Retinal pigment epithelial cell (primary cell): ENCODE measurements at regions not wholly inside any gene's neighbourhood (a gene's known extent, or its start where the extent isn't known, plus 50 kb on each side); places are given as distances from the start of the nearest gene placed in this dataset.
"Not testable (repeated sequence)": the region's sequence is repeated elsewhere in the genome, so short reads cannot be mapped to it uniquely, and the experiment has no call there.

Experiments used
- DNase-seq: peaks from one replicate; pipeline ENCODE4 v3.0.0-alpha.2; 2010; ENCODE audit warnings: low read depth
- H3K4me3 ChIP-seq: 2 replicates; pipeline ENCODE4 v1.5.1; 2011; ENCODE audit warnings: mild to moderate bottlenecking, low read length, control low read depth, moderate library complexity
- TF ChIP-seq, protein P1 (sequence below): conservative IDR thresholded peaks from 2 replicates; pipeline ENCODE4 v1.5.1; 2011; ENCODE audit warnings: low read depth, low read length, control low read depth, inconsistent platforms

DNA sequence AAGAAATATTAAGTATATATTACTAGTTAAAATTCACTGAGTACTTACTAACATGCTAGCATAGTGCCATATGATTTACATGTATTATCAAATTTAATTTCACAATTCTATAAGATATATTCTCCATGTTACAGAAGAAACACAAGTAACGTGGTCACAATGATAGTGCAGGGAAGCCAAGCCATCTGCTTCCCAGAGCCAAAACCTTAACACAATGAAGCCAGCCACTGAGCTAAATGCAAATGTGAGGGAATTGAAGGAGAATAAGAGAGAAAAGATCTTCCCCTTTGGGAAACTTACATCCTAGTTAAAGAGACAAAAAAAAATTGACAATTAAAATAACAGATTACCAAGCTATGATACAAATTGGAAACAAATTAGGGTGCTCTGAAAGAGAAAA lies 63.6 kb downstream of the ELAPOR2 start:
- no peak for DNase-seq
- TF ChIP-seq, protein P1, sequence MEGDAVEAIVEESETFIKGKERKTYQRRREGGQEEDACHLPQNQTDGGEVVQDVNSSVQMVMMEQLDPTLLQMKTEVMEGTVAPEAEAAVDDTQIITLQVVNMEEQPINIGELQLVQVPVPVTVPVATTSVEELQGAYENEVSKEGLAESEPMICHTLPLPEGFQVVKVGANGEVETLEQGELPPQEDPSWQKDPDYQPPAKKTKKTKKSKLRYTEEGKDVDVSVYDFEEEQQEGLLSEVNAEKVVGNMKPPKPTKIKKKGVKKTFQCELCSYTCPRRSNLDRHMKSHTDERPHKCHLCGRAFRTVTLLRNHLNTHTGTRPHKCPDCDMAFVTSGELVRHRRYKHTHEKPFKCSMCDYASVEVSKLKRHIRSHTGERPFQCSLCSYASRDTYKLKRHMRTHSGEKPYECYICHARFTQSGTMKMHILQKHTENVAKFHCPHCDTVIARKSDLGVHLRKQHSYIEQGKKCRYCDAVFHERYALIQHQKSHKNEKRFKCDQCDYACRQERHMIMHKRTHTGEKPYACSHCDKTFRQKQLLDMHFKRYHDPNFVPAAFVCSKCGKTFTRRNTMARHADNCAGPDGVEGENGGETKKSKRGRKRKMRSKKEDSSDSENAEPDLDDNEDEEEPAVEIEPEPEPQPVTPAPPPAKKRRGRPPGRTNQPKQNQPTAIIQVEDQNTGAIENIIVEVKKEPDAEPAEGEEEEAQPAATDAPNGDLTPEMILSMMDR = no peak
- no peak overlapping the region for H3K4me3 ChIP-seq

DNA sequence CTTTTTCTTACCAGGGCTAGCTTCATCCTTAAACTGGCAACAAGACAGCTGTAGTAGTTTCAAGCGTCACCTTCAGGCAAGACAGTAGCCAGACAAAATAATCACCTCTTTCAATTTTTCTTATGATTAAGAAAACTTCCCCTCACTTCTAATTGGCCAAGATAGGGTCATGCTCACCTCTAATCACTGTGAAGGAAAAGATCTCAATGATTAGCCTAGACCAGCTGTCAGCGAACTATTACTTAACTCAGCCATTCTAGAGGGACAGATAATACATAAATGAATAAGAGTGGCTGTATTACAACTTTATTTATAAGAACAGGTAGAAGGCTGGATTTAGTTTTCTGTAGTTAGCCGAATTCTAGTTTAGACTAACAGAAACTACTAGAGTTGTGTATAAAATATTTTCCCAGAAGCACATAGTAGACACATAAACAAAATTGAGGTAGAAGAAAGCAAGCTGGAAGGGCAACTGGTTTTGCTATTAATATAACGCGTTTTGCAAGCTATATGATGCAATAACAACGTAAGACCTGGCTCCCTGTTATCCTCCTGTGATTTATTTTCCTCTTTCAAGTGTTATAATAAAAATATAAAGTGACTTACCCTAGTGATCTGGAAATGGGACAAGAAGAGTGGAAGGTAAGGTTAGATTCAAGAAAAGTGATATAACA lies 64.3 kb downstream of the ELAPOR2 start:
- H3K4me3 ChIP-seq = no peak overlapping the region
- TF ChIP-seq, protein P1 = no peak
- DNase-seq = no peak

DNA sequence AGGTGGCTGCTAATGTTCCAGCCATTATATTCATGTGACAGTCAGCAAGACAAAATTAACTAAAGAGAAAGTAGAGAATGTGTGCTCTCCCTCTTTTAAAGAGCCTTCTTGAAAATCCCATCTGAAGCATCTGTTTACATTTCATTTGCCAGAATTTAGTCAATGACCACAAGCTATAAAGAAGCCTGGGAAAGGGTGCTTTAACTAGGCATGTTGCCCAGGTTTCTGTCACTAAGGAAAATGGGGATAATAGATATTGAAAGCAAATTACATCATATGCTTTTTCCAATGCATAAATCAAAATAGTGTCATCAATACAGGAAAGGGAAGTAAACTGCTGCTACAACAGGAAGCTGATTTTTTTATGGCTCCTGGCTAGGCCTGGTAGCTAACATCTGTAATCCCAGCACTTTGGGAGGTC lies 67.7 kb downstream of the ELAPOR2 start:
- H3K4me3 ChIP-seq = no peak overlapping the region
- TF ChIP-seq, protein P1 = no peak
- no peak for DNase-seq

DNA sequence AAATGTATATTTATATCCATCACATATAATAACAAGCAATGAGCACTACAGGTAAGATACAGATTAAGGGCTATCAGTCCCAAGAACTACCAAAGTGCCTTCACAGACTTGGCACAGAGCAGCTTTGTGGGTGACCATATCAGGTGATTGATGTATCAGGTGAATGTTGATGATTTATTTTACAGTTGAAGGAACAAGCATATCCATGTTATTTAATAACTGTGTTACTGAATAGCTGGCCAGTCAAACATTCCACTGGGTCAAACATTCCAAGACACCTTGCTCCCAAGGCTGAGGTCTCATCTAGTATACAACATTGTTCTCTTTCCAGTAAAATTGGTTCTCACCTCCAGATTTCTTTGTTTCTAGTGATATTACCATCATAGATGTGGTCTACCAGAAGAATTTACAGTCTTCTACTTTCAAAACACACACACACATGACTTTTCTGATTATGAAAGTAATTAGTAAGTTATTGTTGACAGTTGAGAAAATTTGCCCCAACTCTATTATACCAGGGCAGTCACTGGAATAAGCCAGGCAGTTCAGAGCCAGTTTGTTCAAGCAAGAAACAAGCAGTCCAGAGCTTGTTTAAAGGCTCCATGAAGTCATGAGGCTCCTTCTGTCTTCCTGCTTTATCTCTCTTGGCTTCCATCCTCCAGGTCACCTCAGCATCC lies 68.2 kb downstream of the ELAPOR2 start:
- no peak for DNase-seq
- H3K4me3 ChIP-seq = no peak overlapping the region
- TF ChIP-seq, protein P1 = no peak

DNA sequence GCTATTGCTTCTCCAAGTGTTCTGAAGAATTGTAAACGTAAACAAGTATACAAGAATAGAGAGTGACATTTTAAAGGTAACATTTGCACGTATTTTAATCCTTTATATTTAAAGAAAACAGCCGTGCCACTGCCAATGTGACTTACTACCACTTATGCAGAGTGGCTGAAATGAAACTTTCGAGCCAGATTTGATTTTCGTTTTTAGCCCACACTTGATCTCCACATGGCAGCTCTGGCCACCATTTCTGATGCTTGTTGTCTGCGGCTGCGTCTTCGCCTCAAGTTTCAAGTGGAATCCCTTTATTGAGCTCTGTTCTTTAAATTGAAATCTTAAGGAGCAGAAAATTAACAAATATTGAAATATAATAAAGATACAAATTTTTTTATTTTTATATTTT lies 70.0 kb downstream of the ELAPOR2 start:
- no peak overlapping the region for H3K4me3 ChIP-seq
- DNase-seq = no peak
- TF ChIP-seq, protein P1 = no peak

DNA sequence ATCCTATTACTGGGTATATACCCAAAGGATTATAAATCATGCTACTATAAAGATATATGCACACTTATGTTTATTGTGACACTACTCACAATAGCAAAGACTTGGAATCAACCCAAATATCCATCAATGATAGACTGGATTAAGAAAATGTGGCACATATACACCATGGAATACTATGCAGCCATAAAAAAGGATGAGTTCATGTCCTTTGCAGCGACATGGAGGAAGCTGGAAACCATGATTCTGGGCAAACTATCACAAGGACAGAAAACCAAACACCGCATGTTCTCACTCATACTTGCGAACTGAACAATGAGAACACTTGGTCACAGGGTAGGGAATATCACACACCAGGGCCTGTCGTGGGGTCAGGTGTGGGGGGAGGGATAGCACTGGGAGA lies 71.6 kb downstream of the ELAPOR2 start:
- not testable (repeated sequence) for H3K4me3 ChIP-seq, DNase-seq

DNA sequence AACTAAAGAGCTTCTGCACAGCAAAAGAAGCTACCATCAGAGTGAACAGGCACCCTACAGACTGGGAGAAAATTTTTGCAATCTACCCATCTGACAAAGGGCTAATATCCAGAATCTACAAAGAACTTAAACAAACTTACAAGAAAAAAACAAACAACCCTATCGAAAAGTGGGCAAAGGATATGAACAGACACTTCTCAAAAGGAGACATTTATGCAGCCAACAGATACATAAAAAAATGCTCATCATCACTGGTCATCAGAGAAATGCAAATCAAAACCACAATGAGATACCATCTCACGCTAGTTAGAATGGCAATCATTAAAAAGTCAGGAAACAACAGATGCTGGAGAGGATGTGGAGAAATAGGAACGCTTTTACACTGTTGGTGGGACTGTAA lies 72.1 kb downstream of the ELAPOR2 start:
- not testable (repeated sequence) for H3K4me3 ChIP-seq, DNase-seq

DNA sequence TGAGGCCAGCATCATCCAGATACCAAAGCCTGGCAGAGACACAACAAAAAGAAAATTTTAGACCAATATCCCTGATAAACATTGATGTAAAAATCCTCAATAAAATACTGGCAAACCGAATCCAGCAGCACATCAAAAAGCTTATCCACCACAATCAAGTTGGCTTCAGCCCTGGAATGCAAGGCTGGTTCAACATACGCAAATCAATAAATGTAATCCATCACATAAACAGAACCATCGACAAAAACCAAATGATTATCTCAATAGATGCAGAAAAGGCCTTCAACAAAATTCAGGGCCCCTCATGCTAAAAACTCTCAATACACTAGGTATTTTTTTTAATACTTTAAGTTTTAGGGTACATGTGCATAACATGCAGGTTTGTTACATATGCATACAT lies 74.1 kb downstream of the ELAPOR2 start:
- DNase-seq, H3K4me3 ChIP-seq: not testable (repeated sequence)

DNA sequence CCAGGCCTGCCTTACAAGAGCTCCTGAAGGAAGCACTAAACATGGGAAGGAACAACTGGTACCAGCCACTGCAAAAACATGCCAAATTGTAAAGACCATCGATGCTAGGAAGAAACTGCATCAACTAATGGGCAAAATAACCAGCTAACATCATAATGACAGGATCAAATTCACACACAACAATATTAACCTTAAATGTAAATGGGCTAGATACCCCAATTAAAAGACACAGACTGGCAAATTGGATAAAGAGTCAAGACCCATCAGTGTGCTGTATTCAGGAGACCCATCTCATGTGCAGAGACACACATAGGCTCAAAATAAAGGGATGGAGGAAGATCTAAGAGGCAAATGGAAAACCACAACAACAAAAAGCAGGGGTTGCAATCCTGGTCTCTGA lies 75.8 kb downstream of the ELAPOR2 start:
- H3K4me3 ChIP-seq, DNase-seq: not testable (repeated sequence)

DNA sequence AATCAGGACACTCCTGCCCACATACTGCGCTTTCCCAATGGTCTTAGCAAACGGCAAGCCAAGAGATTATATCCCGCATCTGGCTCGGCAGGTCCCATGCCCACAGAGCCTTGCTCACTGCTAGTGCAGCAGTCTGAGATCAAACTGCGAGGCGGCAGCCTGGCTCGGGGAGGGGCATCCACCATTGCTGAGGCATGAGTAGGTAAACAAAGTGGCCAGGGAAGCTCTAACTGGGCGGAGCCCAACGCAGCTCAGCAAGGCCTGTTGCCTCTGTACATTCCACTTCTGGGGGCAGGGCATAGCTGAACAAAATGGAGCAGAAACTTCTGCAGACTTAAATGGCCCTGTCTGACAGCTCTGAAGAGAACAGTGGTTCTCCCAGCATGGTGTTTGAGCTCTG lies 77.5 kb downstream of the ELAPOR2 start:
- DNase-seq, H3K4me3 ChIP-seq: not testable (repeated sequence)
